DMS 273 (cell line): ENCODE measurements at regions not wholly inside any gene's neighbourhood (a gene's known extent, or its start where the extent isn't known, plus 50 kb on each side); places are given as distances from the start of the nearest gene placed in this dataset.

Experiments used
- DNase-seq: peaks from one replicate; lab custom pipeline; 2025; ENCODE audit not compliant: unreplicated experiment; lab: John Stamatoyannopoulos, UW

DNA sequence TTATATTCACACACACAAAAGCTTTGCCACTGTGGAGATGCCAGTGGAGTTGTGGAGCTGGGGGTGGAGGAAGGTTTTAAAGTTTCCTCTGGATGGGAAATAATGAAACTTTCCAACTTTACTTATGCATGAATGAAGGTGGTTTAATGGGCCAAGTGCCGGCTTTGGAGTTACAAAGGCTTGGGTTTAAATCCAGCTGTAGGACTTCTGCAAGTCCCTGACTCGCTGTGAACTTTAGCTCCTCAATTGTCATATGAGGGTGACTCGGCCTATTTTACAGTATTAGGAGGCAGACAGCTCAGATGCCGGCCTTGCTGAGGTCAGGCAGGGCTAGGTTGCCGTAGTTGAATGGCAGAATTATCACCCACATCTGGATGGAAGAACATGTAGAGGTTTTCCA lies 415.8 kb upstream of the TRIB2 start:
- no peak for DNase-seq

DNA sequence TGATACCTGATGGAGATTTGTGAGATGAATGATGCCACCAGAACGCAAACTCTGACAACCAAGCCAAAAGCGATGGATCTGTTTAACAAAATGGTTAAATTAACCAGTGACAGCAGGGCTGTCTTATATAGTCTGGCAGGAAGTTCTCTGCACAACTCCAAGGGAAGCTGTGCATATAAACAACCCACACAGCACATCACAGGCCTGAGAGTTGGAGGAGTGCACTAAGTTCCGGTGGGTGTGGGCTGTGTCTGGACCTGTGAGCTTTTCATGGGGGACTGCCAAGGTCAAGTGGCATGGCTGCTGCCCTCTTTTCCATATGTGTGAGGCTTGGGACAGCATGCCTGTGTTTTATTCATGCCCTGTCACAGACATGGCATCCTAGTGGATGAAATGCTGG lies 414.6 kb upstream of the TRIB2 start:
- no peak for DNase-seq

GRCh38 chr2:12302691-12303090 lies 414.0 kb upstream of the TRIB2 start:
- no peak for DNase-seq

GRCh38 chr2:12303181-12304030 lies 413.3 kb upstream of the TRIB2 start:
- DNase-seq, result no peak

GRCh38 chr2:12304564-12305171 lies 412.1 kb upstream of the TRIB2 start:
- no peak for DNase-seq

GRCh38 chr2:12305931-12306330 lies 410.8 kb upstream of the TRIB2 start:
- DNase-seq, result no peak

DNA sequence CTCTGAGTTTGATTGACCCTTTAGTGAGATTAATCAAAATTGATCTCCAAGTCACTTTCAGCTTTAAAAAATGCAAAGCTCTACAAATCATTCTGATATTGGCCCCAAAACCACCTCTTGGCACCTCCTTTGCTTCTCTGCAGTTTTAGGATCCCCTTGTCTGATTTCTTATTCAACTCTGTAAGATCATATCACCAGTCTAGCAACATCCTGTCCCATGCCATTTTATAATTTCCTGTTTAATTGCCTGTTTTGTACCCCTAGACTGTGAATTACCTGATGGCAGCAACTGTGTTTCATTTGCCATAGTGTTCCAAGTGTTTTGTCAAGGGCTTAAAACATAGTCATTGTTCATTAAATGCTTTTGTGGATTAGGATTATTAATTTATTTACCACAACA lies 406.3 kb upstream of the TRIB2 start:
- DNase-seq, result no peak

GRCh38 chr2:12313445-12314126 lies 403.1 kb upstream of the TRIB2 start:
- DNase-seq, result no peak

GRCh38 chr2:12314127-12314760 lies 402.5 kb upstream of the TRIB2 start:
- DNase-seq, result no peak

DNA sequence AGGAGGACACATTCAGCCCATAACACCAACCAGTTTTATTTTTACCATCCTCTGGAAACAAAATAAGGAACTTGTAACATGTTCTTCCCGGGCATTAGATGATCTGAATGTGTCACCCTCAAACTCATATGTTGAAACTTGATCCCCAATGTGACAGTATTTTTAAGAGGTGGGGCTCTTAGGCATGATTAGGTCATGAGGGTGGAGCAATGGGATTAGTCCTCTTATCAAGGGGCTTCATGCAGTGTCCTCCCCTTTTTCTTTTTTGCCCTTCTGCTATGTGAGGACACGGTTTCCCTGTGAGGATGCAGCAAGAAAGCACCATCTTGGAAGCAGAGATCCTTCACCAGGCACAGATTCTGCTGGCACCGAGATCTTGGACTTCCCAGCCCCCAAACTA lies 401.5 kb upstream of the TRIB2 start:
- DNase-seq, result no peak

DNA sequence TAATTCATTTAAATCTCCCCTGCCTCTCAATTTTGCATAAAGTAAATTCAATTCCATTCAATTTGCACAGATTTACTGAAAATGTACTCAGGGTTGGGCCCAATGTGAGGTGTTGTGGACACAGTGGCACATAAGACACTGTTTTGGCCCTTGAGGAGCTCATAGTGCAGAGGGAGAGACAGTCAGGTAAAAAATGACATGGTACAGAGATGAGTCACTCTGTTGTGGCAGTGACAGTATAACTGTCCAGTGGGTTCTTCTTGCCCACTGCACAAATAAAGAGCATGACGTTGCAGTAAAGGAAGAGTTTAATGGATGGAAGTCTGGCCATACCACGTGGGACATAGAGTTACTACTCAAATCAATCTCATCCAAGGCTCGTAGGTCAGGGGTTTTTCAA lies 400.3 kb upstream of the TRIB2 start:
- no peak for DNase-seq

GRCh38 chr2:12317286-12317685 lies 399.4 kb upstream of the TRIB2 start:
- no peak for DNase-seq

DNA sequence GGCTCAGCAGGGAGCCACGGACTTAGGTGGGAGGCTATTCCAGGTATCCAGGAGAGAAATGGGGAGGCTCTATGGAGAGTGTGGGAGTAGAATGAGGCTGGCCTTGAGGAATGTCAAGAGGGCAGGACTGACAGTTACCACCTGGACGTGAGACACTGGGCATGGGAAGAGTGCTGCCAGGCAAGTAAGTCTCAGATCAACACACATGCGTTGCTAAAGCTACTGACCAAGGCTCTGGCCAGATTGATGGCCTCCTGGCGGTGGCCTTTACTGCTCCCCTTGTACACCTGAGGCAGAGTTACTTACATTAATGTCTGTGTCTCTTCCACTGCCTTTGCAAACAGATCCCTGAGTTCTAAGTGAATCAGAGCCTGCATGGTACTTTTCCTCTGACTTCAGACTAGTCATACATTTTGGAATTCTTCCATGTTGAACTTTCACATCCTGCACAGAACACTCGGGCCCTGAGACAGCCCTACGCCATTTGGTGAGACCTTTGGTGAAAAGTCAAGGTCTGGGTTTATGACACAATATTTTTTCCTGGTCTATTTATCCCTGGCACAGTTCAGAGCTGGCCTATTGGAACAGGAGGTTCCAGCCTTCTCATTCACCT lies 398.8 kb upstream of the TRIB2 start:
- no peak for DNase-seq

DNA sequence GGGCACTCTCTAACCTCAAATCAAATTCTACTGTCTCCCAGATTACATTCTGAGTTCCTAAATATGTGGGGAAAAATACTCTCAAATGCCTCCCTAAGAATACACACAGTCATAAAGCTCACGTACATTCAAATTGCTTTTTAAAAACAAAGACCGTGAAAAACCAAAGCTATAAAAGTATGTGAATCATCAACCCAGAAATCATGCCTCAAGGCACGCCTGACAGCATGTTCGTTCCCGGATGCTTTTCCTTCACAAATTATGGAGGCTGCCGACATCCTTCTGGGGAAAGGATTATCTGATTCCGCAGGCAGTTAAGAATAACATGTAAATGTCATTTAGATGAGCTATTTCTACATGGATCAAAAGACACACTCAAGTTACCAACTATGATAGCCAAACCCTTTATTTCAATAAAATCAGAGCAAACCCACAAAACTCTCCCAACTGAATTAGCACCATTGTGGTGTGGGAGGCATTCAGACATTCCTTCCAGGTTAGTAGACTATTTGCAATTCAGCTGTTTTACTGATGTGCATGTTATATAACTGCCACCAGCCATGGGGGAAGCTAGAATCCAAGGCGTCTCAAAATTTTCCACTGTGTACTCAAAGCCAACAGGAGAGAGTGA lies 398.2 kb upstream of the TRIB2 start:
- no peak for DNase-seq

GRCh38 chr2:12320027-12320734 lies 396.6 kb upstream of the TRIB2 start:
- no peak for DNase-seq

DNA sequence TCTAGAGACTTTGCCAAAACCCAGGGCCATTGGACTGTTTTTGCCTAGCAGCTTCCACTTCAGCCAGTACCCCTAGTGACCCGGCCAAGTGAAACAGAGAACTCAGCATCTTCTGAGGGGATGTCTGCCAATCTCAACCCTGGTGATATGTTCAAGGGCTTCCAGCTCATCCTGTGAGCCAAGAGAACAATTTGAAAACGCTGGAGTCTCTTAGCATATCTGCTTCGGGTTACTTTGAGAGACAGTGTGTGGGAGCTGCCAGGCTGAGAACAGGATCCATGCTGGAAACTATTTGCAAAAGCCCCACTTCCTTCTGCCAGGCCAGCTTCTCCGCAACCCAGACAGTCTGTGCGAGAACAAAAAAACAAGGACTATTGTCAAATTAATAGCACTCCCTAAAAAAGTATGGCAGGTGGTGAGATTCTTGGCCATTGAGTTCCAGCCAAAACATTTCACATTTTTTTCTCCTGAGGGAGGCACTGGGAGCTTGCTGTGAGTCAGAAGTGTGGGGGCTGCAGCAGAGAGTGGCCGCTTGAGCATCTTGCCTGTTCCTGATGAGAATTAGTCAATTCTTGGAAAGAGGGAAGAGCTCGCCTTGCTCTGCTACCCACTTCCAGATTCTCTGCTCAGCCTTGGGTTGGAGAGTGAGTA lies 395.6 kb upstream of the TRIB2 start:
- no peak for DNase-seq

- DNase-seq, result no peak
Observed at GRCh38 chr2:12321886-12322285, 394.9 kb upstream of the TRIB2 start.

DNA sequence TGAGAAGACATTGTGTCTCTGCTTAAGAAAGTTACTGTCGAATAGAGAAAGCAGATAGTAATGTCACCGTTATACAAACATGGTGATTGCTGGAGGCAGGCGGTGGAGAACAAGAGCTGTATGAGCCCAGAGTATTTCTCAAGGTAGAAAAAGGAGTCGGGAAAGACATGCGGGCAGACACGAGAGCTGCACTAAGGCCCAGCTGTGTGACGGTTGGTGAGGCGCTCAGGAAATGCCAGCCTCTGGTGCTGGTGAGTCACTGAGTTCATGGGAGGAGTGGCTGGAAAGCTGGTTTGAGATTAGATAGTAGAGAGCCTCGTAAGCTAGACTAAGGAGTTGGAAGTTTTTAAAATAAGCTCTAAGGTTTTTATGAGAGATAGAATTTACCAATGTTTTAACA lies 390.9 kb upstream of the TRIB2 start:
- no peak for DNase-seq

DNA sequence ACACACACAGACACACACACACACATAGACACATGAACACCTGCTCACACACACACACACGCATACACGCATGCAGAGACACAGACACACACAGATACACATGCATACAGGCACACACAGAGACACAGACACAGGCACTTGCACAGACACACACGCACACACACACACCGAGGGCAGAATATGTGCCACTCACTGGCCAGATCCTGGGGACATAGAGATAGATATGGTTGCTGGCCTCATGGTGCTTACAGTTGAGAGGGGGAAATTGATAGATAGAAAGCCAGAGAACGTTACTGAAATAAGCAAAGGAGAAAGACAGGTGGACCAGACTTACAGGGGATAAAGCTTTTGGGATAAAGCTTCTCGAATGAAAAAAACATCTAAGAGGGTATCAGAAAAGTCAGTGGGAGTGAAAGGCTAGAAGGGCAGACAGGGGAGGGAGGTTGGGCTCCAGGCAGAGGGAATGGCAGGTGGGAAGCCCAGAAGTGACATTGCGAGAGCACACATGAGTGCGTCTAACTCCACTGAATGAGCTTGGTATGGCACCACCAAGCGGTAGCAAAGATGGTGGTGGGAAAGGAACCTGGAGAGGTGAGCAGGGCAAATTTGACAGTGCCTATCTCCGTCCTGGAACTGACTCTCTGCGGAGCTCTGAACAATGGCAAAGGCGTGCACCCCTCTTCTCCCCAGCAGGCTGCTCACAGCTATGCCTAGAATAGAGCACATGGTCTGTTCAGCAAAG lies 390.1 kb upstream of the TRIB2 start:
- no peak for DNase-seq
